Spleen (tissue), 11 donors: ENCODE measurements at regions not wholly inside any gene's neighbourhood (a gene's known extent, or its start where the extent isn't known, plus 50 kb on each side); places are given as distances from the start of the nearest gene placed in this dataset.

Experiments used
- DNase-seq: peaks from one replicate; pipeline ENCODE4 v3.0.0-alpha.2; 2020
- H3K27ac ChIP-seq, 8 donors: fragments of 200-600 bp; sonication (generic) in 7 of 8; 1 replicate in 4 of 8; 2 replicates in 4 of 8; pipeline versions ENCODE4 v1.5.0 to v1.8.0; 2016 to 2021; ENCODE audit warnings: inconsistent platforms in 4 of 8, mild to moderate bottlenecking in 4 of 8, moderate library complexity in 1 of 8
- H3K27me3 ChIP-seq, 7 donors: fragments of 200-600 bp; sonication (generic) in 6 of 7; replicated peaks in 1 of 7; 1 replicate in 4 of 7; 2 replicates in 3 of 7; pipeline versions ENCODE4 v1.5.0 to v1.8.0; 2016 to 2021; ENCODE audit warnings: inconsistent platforms in 3 of 7, mild to moderate bottlenecking in 1 of 7
- H3K36me3 ChIP-seq, 6 donors: fragments of 200-600 bp; sonication (generic) in 5 of 6; 1 replicate in 4 of 6; 2 replicates in 2 of 6; pipeline versions ENCODE4 v1.5.0 to v1.8.0; 2016 to 2021; ENCODE audit warnings: inconsistent platforms in 2 of 6
- H3K4me1 ChIP-seq, 6 donors: fragments of 200-600 bp; sonication (generic) in 5 of 6; 1 replicate in 3 of 6; 2 replicates in 3 of 6; pipeline versions ENCODE4 v1.5.0 to v1.8.0; 2016 to 2021; ENCODE audit warnings: inconsistent platforms in 3 of 6
- H3K4me3 ChIP-seq, 8 donors: fragments of 200-600 bp; sonication (generic) in 7 of 8; 1 replicate in 4 of 8; 2 replicates in 4 of 8; pipeline versions ENCODE4 v1.5.0 to v1.8.0; 2016 to 2021; ENCODE audit warnings: inconsistent platforms in 4 of 8, mild to moderate bottlenecking in 4 of 8, moderate library complexity in 2 of 8
- H3K9me3 ChIP-seq, 8 donors: fragments of 200-600 bp; sonication (generic) in 7 of 8; 1 replicate in 4 of 8; 2 replicates in 4 of 8; pipeline versions ENCODE4 v1.5.0 to v1.8.0; 2016 to 2021; ENCODE audit warnings: inconsistent platforms in 4 of 8
- CTCF ChIP-seq, 11 experiments: fragments of 200-600 bp in 7 of 11; fragments of 450-650 bp in 4 of 11; sonication (generic) in 4 of 11; IDR thresholded peaks in 8 of 11; conservative IDR thresholded peaks in 3 of 11; 1 replicate in 7 of 11; 2 replicates in 4 of 11; pipeline versions ENCODE4 v1.4.0 to v1.8.0; 2016 to 2021; ENCODE audit warnings: antibody characterized with exemption in 11 of 11, inconsistent platforms in 4 of 11, mild to moderate bottlenecking in 1 of 11
- POLR2A ChIP-seq, 3 donors: fragments of 450-650 bp; IDR thresholded peaks; one replicate each; pipeline ENCODE4 v1.5.1; 2017; ENCODE audit warnings: antibody characterized with exemption in 3 of 3, mild to moderate bottlenecking in 1 of 3
- POLR2AphosphoS5 ChIP-seq, 3 donors: sonication (generic); formaldehyde crosslinking; IDR thresholded peaks; one replicate each; pipeline ENCODE4 v1.5.1; 2017; ENCODE audit warnings: antibody characterized with exemption in 3 of 3
- WGBS, 5 donors: extraction: QIAGEN DNeasy Blood & Tissue Kit in 3 of 5; methylation state at CpG; one replicate each; pipeline versions ENCODE4 v1.1.5 to v1.1.7; 2013 to 2018; 5-methylcytosine and 5-hydroxymethylcytosine counted together
- intact Hi-C: fragments of 100-400 bp; cut with DNase I; formaldehyde crosslinking; loops from one replicate; pipeline ENCODE4 v1.15.0; 2023; ENCODE audit warnings: low total_unique reads
- donor health status: healthy with polysubstance abuse.
- donor health status: DM: no; HTN: no; CAD: no; lungs with moderate emphysema.
- donor health status: DM: no; HTN: no; CAD: no.
- donor health status: Bipolar disorder and iron deficiency.
- donor health status: healthy.
- donor health status: DM: no; HTN: no; CAD: no.
- donor health status: DM: yes; HTN: yes; CAD: no.

- no peak overlapping the region for H3K27ac ChIP-seq
- H3K36me3 ChIP-seq = no peaks in the 10 kb centered on the region
- DNase-seq = no peak
- no peaks in the 10 kb centered on the region for H3K4me1 ChIP-seq
- peaks cover 0 to 11% (median 0%) of the 10 kb centered on the region in 8 donors for H3K9me3 ChIP-seq
- TF ChIP-seq POLR2A (IDR thresholded peaks at IDR 0.05) (no peak), CTCF (IDR thresholded peaks at IDR 0.05 in 8 of 11, conservative IDR thresholded peaks at IDR 0.05 in 3 of 11) (no peak), POLR2AphosphoS5 (IDR thresholded peaks at IDR 0.05) (no peak)
- H3K4me3 ChIP-seq = no peak overlapping the region
- no peaks in the 10 kb centered on the region for H3K27me3 ChIP-seq
- intact Hi-C loops = no loop called here
- 82 to 94% (median 87%) methylated on average over 3 of the region's 3 CpGs for WGBS, 5 donors
These were observed 470.2 kb upstream of the ADAMTS9 start for GRCh38 chr3:65158023-65158422.

- Histone ChIP-seq H3K27me3 (no peaks in the 10 kb centered on the region), H3K9me3 (peaks cover 0 to 6% (median 0%) of the 10 kb centered on the region in 8 donors), H3K4me3 (no peak overlapping the region), H3K4me1 (no peaks in the 10 kb centered on the region), H3K36me3 (no peaks in the 10 kb centered on the region), H3K27ac (no peak overlapping the region)
- intact Hi-C loops = no loop called here
- WGBS, 5 donors = 73 to 83% (median 77%) methylated on average over 8 of the region's 8 CpGs
- no peak for TF ChIP-seq CTCF (IDR thresholded peaks at IDR 0.05 in 8 of 11, conservative IDR thresholded peaks at IDR 0.05 in 3 of 11)
- no peak for TF ChIP-seq POLR2AphosphoS5 (IDR thresholded peaks at IDR 0.05)
- no peak for TF ChIP-seq POLR2A (IDR thresholded peaks at IDR 0.05)
- no peak for DNase-seq
These were observed 466.2 kb upstream of the ADAMTS9 start for GRCh38 chr3:65153850-65154512.

DNA sequence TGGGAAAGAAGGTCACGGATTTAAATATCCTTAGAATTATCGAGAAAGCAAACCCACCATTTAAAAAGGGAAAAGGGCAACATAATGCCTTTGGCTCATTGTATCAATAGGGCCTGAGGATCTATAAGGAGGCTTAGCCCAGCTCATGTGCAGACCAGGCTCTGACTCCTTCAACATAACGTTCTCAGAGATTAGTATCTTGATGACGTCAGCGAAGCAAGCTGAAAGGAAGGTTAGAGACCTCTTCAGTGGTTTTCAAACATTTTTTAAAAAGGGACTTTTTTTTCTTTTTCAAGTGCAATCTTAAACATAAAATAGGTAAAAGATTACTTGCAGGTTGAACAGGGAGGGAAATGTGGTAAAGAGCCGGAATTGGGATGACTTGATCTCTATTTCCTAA, 463.9 kb upstream of the ADAMTS9 start:
- H3K4me1 ChIP-seq = no peaks in the 10 kb centered on the region
- no peaks in the 10 kb centered on the region for H3K9me3 ChIP-seq
- 73 to 86% (median 84%) methylated on average over 6 of the region's 6 CpGs for WGBS, 5 donors
- no peak overlapping the region for H3K4me3 ChIP-seq
- no peaks in the 10 kb centered on the region for H3K27me3 ChIP-seq
- intact Hi-C loops = no loop called here
- H3K27ac ChIP-seq = no peak overlapping the region
- no peak for TF ChIP-seq POLR2AphosphoS5 (IDR thresholded peaks at IDR 0.05)
- no peak for TF ChIP-seq POLR2A (IDR thresholded peaks at IDR 0.05)
- no peak for TF ChIP-seq CTCF (IDR thresholded peaks at IDR 0.05 in 8 of 11, conservative IDR thresholded peaks at IDR 0.05 in 3 of 11)
- DNase-seq = no peak
- H3K36me3 ChIP-seq = no peaks in the 10 kb centered on the region

GRCh38 chr3:65149877-65150276, 462.1 kb upstream of the ADAMTS9 start:
- no peak for DNase-seq
- no peaks in the 10 kb centered on the region for H3K4me1 ChIP-seq
- H3K9me3 ChIP-seq = no peaks in the 10 kb centered on the region
- no peaks in the 10 kb centered on the region for H3K36me3 ChIP-seq
- intact Hi-C loops = no loop called here
- no peak overlapping the region for H3K4me3 ChIP-seq
- 91 to 100% (median 97%) methylated on average over 1 of the region's 1 CpG for WGBS, 5 donors
- no peak overlapping the region for H3K27ac ChIP-seq
- TF ChIP-seq CTCF (IDR thresholded peaks at IDR 0.05 in 8 of 11, conservative IDR thresholded peaks at IDR 0.05 in 3 of 11) (no peak), POLR2AphosphoS5 (IDR thresholded peaks at IDR 0.05) (no peak), POLR2A (IDR thresholded peaks at IDR 0.05) (no peak)
- H3K27me3 ChIP-seq = no peaks in the 10 kb centered on the region
